Endothelial cell of umbilical vein (primary cell): ENCODE measurements at regions not wholly inside any gene's neighbourhood (a gene's known extent, or its start where the extent isn't known, plus 50 kb on each side); places are given as distances from the start of the nearest gene placed in this dataset.

Experiments
- BruUV-seq: library from RNA; stranded (reverse); fragments of 400-500 nt; replicated peaks from 2 replicates; lab custom pipeline; 2021; lab: Mats Ljungman, UMichigan
- CTCF ChIA-PET: fragments of 300-600, 350-600 bp; sonication (Branson Sonifier 250); formaldehyde crosslinking; loops from one replicate; lab custom pipeline; 2021; ENCODE audit warnings: antibody characterized with exemption, inconsistent platforms; lab: Charles Lee
- POLR2A ChIA-PET: fragments of 300-600, 350-600 bp; sonication (Branson Sonifier 250); formaldehyde crosslinking; loops from one replicate; lab custom pipeline; 2021; ENCODE audit warnings: antibody characterized with exemption, inconsistent platforms; lab: Charles Lee
- DNase-seq: peaks from one replicate; pipeline ENCODE4 v3.0.0-alpha.2; 2011; ENCODE audit warnings: low read depth, low spot score
- FAIRE-seq: peaks from 2 replicates; lab custom pipeline; 2011; peaks lifted over from hg19 to GRCh38; lab: Jason Lieb, UNC
- H2AFZ ChIP-seq: 2 replicates; pipeline ENCODE4 v1.6.0; 2012; ENCODE audit warnings: low read depth, low read length, control low read depth, inconsistent platforms
- H3K27ac ChIP-seq: 2 replicates; pipeline ENCODE4 v1.5.1; 2011; ENCODE audit warnings: low read depth, mild to moderate bottlenecking, control low read depth, low read length, moderate library complexity; ENCODE audit not compliant: insufficient read depth
- H3K27me3 ChIP-seq, 2 experiments: 2 replicates each; pipeline versions ENCODE4 v1.6.0 to v1.6.1; 2011; ENCODE audit warnings: low read length in 2 of 2, mixed read lengths in 1 of 2; ENCODE audit not compliant: control insufficient read depth in 2 of 2, insufficient read depth in 2 of 2
- H3K36me3 ChIP-seq, 2 experiments: 2 replicates in 1 of 2; 3 replicates in 1 of 2; pipeline ENCODE4 v1.5.1; 2011; ENCODE audit warnings: low read length in 2 of 2, mild to moderate bottlenecking in 1 of 2, moderate library complexity in 1 of 2; ENCODE audit not compliant: control insufficient read depth in 2 of 2, insufficient read depth in 2 of 2; ENCODE audit errors: extremely low read depth in 1 of 2
- H3K4me1 ChIP-seq: 3 replicates; pipeline ENCODE4 v1.5.1; 2011; ENCODE audit warnings: mild to moderate bottlenecking, low read length; ENCODE audit not compliant: control insufficient read depth, insufficient read depth; ENCODE audit errors: extremely low read depth
- H3K4me2 ChIP-seq: 2 replicates; pipeline ENCODE4 v1.6.1; 2011; ENCODE audit warnings: low read length, control low read depth, mixed read lengths; ENCODE audit not compliant: insufficient read depth
- H3K4me3 ChIP-seq, 3 experiments: fragments of 200-600 bp in 1 of 3; sonication (generic), shearing (Covaris generic) in 1 of 3; replicated peaks in 1 of 3; 2 replicates each; pipeline ENCODE4 v1.5.1; 2011 to 2016; ENCODE audit warnings: control low read depth in 3 of 3, low read length in 3 of 3, mild to moderate bottlenecking in 2 of 3, inconsistent platforms in 1 of 3, low read depth in 1 of 3, moderate library complexity in 1 of 3; ENCODE audit not compliant: insufficient read depth in 1 of 3
- H3K79me2 ChIP-seq: 2 replicates; pipeline ENCODE4 v1.6.0; 2012; ENCODE audit warnings: low read length, inconsistent platforms; ENCODE audit not compliant: control insufficient read depth, insufficient read depth
- H3K9ac ChIP-seq: replicated peaks from 2 replicates; pipeline ENCODE3; 2011; ENCODE audit warnings: low read length, control low read depth; ENCODE audit not compliant: insufficient read depth; ENCODE audit errors: extremely low read depth
- H3K9me1 ChIP-seq: replicated peaks from 3 replicates; pipeline ENCODE4 v1.6.0; 2011; ENCODE audit warnings: mild to moderate bottlenecking, low read length; ENCODE audit not compliant: control insufficient read depth, insufficient read depth; ENCODE audit errors: extremely low read depth
- H3K9me3 ChIP-seq: replicated peaks from 2 replicates; pipeline ENCODE4 v1.5.1; 2012; ENCODE audit warnings: low read length, inconsistent platforms; ENCODE audit not compliant: control insufficient read depth, insufficient read depth
- H4K20me1 ChIP-seq: replicated peaks from 2 replicates; pipeline ENCODE3; 2011; ENCODE audit warnings: mild to moderate bottlenecking, low read length; ENCODE audit not compliant: control insufficient read depth, insufficient read depth; ENCODE audit errors: extremely low read depth
- CTCF ChIP-seq, 2 donors: IDR thresholded peaks; 1 replicate in 1 of 2; 2 replicates in 1 of 2; pipeline ENCODE4 v1.5.1; 2011; ENCODE audit warnings: low read length in 2 of 2, mild to moderate bottlenecking in 2 of 2, moderate library complexity in 2 of 2, control low read depth in 1 of 2, inconsistent platforms in 1 of 2, low read depth in 1 of 2; ENCODE audit not compliant: insufficient read depth in 1 of 2; ENCODE audit errors: extremely low read depth in 1 of 2
- EZH2 ChIP-seq: IDR thresholded peaks from 2 replicates; pipeline ENCODE4 v1.6.1; 2012; ENCODE audit warnings: borderline replicate concordance, low read depth, mild to moderate bottlenecking, moderate library complexity, low read length, inconsistent platforms; ENCODE audit not compliant: severe bottlenecking
- FOS ChIP-seq: IDR thresholded peaks from 2 replicates; pipeline ENCODE4 v1.6.1; 2011; ENCODE audit warnings: mild to moderate bottlenecking, low read length, moderate library complexity, borderline replicate concordance; ENCODE audit not compliant: insufficient read depth
- GATA2 ChIP-seq: IDR thresholded peaks from 2 replicates; pipeline ENCODE4 v1.7.0; 2011; ENCODE audit warnings: low read depth, mild to moderate bottlenecking, moderate library complexity, mixed read lengths, low read length; ENCODE audit not compliant: insufficient read length, insufficient read depth
- JUN ChIP-seq: IDR thresholded peaks from 2 replicates; pipeline ENCODE4 v1.6.1; 2011; ENCODE audit warnings: borderline replicate concordance, low read depth; ENCODE audit not compliant: insufficient read length, insufficient read depth
- MAX ChIP-seq: IDR thresholded peaks from 2 replicates; pipeline ENCODE4 v1.6.1; 2011; ENCODE audit not compliant: insufficient read depth, insufficient read length
- POLR2A ChIP-seq: IDR thresholded peaks from 2 replicates; pipeline ENCODE4 v1.6.1; 2012; ENCODE audit warnings: low read depth, mild to moderate bottlenecking, control low read depth, low read length
- POLR2AphosphoS5 ChIP-seq: IDR thresholded peaks from 2 replicates; pipeline ENCODE4 v1.6.1; 2012; ENCODE audit warnings: low read depth, mild to moderate bottlenecking, control low read depth, low read length, moderate library complexity; ENCODE audit not compliant: insufficient read depth
- dilution Hi-C: fragments of 300-500 bp; cut with MboI; formaldehyde crosslinking; loops from one replicate; pipeline ENCODE4 v1.15.0; 2019; ENCODE audit warnings: low sequenced_read_pairs; ENCODE audit not compliant: extremely low pct_ligation_motif_present
- intact Hi-C: fragments of 100-400 bp; cut with micrococcal nuclease; formaldehyde crosslinking; loops from one replicate; pipeline ENCODE4 v1.10.0; 2022

GRCh38 chr19:30082168-30082567 is 140.1 kb downstream of the URI1 start:
- Histone ChIP-seq H3K4me2 (no peak overlapping the region), H3K9me3 (no peaks in the 10 kb centered on the region), H3K79me2 (no peaks in the 10 kb centered on the region), H3K4me3 (no peak overlapping the region), H3K4me1 (no peaks in the 10 kb centered on the region), H3K36me3 (no peaks in the 10 kb centered on the region), H2AFZ (no peak overlapping the region), H3K27me3 (no peaks in the 10 kb centered on the region), H3K9ac (no peak overlapping the region), H4K20me1 (no peaks in the 10 kb centered on the region), H3K27ac (no peak overlapping the region), H3K9me1 (no peaks in the 10 kb centered on the region)
- CTCF ChIA-PET: no interaction called here
- FAIRE-seq: no peak
- no TSS peak for BruUV-seq
- no peak for DNase-seq
- dilution Hi-C loops: no loop called here
- TF ChIP-seq POLR2A (no peak), FOS (no peak), JUN (no peak), MAX (no peak), GATA2 (no peak)
- intact Hi-C loops: no loop called here
- POLR2A ChIA-PET: no interaction called here

GRCh38 chr19:30082611-30083010 is 140.6 kb downstream of the URI1 start:
- TF ChIP-seq FOS (no peak), EZH2 (no peak), POLR2AphosphoS5 (no peak), CTCF (IDR thresholded peaks at IDR 0.05; ENCODE audit: extremely low read depth in 1 of 2, insufficient read depth in 1 of 2, low read depth in 1 of 2, low read length in 2 of 2) (no peak)
- H3K27ac ChIP-seq: no peak overlapping the region
- H3K36me3 ChIP-seq: no peaks in the 10 kb centered on the region
- no peaks in the 10 kb centered on the region for H3K27me3 ChIP-seq
- H2AFZ ChIP-seq: no peak overlapping the region
- H3K9me1 ChIP-seq: no peaks in the 10 kb centered on the region
- POLR2A ChIA-PET: no interaction called here
- no peak overlapping the region for H3K4me2 ChIP-seq
- no peaks in the 10 kb centered on the region for H3K79me2 ChIP-seq
- no peak overlapping the region for H3K4me3 ChIP-seq
- intact Hi-C loops (no loop called here), dilution Hi-C loops (no loop called here)
- H3K4me1 ChIP-seq: no peaks in the 10 kb centered on the region
- DNase-seq (no peak), FAIRE-seq (no peak)
- BruUV-seq: no TSS peak
- no peaks in the 10 kb centered on the region for H3K9me3 ChIP-seq
- CTCF ChIA-PET: no interaction called here
- no peak overlapping the region for H3K9ac ChIP-seq
- H4K20me1 ChIP-seq: no peaks in the 10 kb centered on the region
